Gastrocnemius medialis (tissue), 4 donors: ENCODE measurements at regions not wholly inside any gene's neighbourhood (a gene's known extent, or its start where the extent isn't known, plus 50 kb on each side); places are given as distances from the start of the nearest gene placed in this dataset.

Source experiments
- ATAC-seq, 2 donors: fragments of 150-250 bp; one replicate each; pipeline ENCODE4 v1.9.1; 2016
- DNase-seq, 2 donors: peaks; one replicate each; pipeline ENCODE4 v3.0.0-alpha.2; 2019
- H3K27ac ChIP-seq, 4 donors: fragments of 200-600 bp; sonication (generic); 1 replicate in 1 of 4; 2 replicates in 3 of 4; pipeline ENCODE4 v1.5.1; 2016 to 2018; ENCODE audit warnings: mild to moderate bottlenecking in 2 of 4, moderate library complexity in 1 of 4
- H3K27me3 ChIP-seq, 3 donors: fragments of 200-600 bp; sonication (generic) in 2 of 3; 1 replicate in 1 of 3; 2 replicates in 2 of 3; pipeline versions ENCODE4 v1.5.1 to v1.6.0; 2016 to 2019; ENCODE audit warnings: mild to moderate bottlenecking in 1 of 3, moderate library complexity in 1 of 3
- H3K36me3 ChIP-seq, 2 donors: fragments of 200-600 bp; sonication (generic) in 1 of 2; one replicate each; pipeline ENCODE4 v1.5.1; 2017 to 2018
- H3K4me1 ChIP-seq, 2 donors: fragments of 200-600 bp; sonication (generic) in 1 of 2; one replicate each; pipeline ENCODE4 v1.5.1; 2016 to 2017; ENCODE audit warnings: mild to moderate bottlenecking in 2 of 2
- H3K4me3 ChIP-seq, 4 donors: fragments of 200-600 bp; sonication (generic) in 3 of 4; 1 replicate in 1 of 4; 2 replicates in 3 of 4; pipeline ENCODE4 v1.5.1; 2016 to 2019; ENCODE audit warnings: mild to moderate bottlenecking in 2 of 4
- H3K9me3 ChIP-seq, 3 donors: fragments of 200-600 bp; sonication (generic) in 2 of 3; 1 replicate in 1 of 3; 2 replicates in 2 of 3; pipeline ENCODE4 v1.5.1; 2016 to 2019
- POLR2A ChIP-seq, 2 donors: fragments of 450-650 bp; IDR thresholded peaks; one replicate each; pipeline ENCODE4 v1.6.1; 2017; ENCODE audit warnings: antibody characterized with exemption in 2 of 2, mild to moderate bottlenecking in 2 of 2, moderate library complexity in 2 of 2
- in situ Hi-C, 4 donors: fragments of 200-750 bp; cut with MboI; loops; one replicate each; pipeline versions ENCODE4 v1.15.0 to v1.8.0; 2017; ENCODE audit warnings: low sequenced_read_pairs in 4 of 4
- intact Hi-C: fragments of 100-400 bp; cut with DNase I; formaldehyde crosslinking; loops from one replicate; pipeline ENCODE4 v1.15.1; 2023; ENCODE audit warnings: low total_unique reads
- TF ChIP-seq, protein P1 (sequence below), 5 experiments: fragments of 450-650 bp in 3 of 5; fragments of 200-600 bp in 2 of 5; sonication (generic) in 2 of 5; IDR thresholded peaks in 4 of 5; conservative IDR thresholded peaks in 1 of 5; 1 replicate in 4 of 5; 2 replicates in 1 of 5; pipeline ENCODE4 v1.5.1; 2016 to 2019; ENCODE audit warnings: antibody characterized with exemption in 5 of 5, mild to moderate bottlenecking in 3 of 5, moderate library complexity in 3 of 5

DNA sequence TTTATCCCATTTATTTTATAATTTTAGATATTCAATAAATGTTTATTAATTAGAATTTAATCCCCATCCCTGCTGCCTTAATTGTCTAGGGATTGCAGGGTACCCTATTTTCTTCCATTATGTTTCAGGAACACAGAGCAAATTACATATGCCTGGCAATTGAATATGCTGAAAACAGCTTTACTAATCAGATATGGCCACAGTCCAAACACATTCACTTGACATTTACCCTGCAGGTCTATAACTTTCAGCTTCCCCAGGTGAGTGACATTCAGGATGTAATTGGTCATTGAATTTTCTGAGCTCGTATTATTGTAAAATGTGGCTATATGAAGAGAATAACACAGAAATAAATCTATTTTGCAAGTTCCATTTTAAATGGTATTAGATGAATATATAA, 218.7 kb upstream of the NDST4 start:
- in situ Hi-C loops: no loop called here
- Histone ChIP-seq H3K36me3 (no peaks in the 10 kb centered on the region), H3K27me3 (no peaks in the 10 kb centered on the region), H3K9me3 (no peaks in the 10 kb centered on the region), H3K27ac (no peak overlapping the region), H3K4me3 (no peak overlapping the region), H3K4me1 (no peaks in the 10 kb centered on the region)
- ATAC-seq (no peak), DNase-seq (no peak)
- intact Hi-C loops: no loop called here
- TF ChIP-seq POLR2A (IDR thresholded peaks at IDR 0.05): no peak
- TF ChIP-seq, protein P1, sequence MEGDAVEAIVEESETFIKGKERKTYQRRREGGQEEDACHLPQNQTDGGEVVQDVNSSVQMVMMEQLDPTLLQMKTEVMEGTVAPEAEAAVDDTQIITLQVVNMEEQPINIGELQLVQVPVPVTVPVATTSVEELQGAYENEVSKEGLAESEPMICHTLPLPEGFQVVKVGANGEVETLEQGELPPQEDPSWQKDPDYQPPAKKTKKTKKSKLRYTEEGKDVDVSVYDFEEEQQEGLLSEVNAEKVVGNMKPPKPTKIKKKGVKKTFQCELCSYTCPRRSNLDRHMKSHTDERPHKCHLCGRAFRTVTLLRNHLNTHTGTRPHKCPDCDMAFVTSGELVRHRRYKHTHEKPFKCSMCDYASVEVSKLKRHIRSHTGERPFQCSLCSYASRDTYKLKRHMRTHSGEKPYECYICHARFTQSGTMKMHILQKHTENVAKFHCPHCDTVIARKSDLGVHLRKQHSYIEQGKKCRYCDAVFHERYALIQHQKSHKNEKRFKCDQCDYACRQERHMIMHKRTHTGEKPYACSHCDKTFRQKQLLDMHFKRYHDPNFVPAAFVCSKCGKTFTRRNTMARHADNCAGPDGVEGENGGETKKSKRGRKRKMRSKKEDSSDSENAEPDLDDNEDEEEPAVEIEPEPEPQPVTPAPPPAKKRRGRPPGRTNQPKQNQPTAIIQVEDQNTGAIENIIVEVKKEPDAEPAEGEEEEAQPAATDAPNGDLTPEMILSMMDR (IDR thresholded peaks at IDR 0.05 in 4 of 5, conservative IDR thresholded peaks at IDR 0.05 in 1 of 5): no peak

- in situ Hi-C loops (no loop called here), intact Hi-C loops (no loop called here)
- H3K4me3 ChIP-seq: no peak overlapping the region
- no peak overlapping the region for H3K27ac ChIP-seq
- no peaks in the 10 kb centered on the region for H3K36me3 ChIP-seq
- DNase-seq (no peak), ATAC-seq (no peak)
- H3K9me3 ChIP-seq: no peaks in the 10 kb centered on the region
- H3K27me3 ChIP-seq: no peaks in the 10 kb centered on the region
- H3K4me1 ChIP-seq: no peaks in the 10 kb centered on the region
- TF ChIP-seq POLR2A (IDR thresholded peaks at IDR 0.05): no peak
- TF ChIP-seq, protein P1 (IDR thresholded peaks at IDR 0.05 in 4 of 5, conservative IDR thresholded peaks at IDR 0.05 in 1 of 5): no peak
Measured at GRCh38 chr4:115331241-115331640, 217.8 kb upstream of the NDST4 start.

DNA sequence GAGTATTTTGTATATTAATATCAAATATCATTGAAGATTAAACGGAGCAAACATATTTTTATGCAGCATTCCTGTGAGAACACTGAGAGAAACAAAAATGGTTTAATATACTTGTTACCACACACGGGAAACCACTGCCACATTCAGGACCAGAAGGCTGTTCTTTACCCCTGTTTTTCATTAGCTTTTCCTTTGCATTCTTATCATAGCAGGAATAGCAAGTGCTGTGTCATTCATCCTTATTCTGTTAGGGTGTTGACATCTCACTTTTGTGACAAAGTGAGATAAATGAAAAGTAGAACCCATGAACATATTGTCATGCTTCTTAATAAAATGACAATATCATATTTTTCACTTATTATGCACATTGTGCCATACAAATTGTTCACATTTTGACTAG, 212.4 kb upstream of the NDST4 start:
- no peak overlapping the region for H3K4me3 ChIP-seq
- in situ Hi-C loops: no loop called here
- H3K4me1 ChIP-seq: no peaks in the 10 kb centered on the region
- DNase-seq: no peak
- H3K27me3 ChIP-seq: no peaks in the 10 kb centered on the region
- H3K9me3 ChIP-seq: no peaks in the 10 kb centered on the region
- no peak overlapping the region for H3K27ac ChIP-seq
- TF ChIP-seq POLR2A (IDR thresholded peaks at IDR 0.05): no peak
- TF ChIP-seq, protein P1 (IDR thresholded peaks at IDR 0.05 in 4 of 5, conservative IDR thresholded peaks at IDR 0.05 in 1 of 5): no peak
- no peak for ATAC-seq
- intact Hi-C loops: no loop called here
- no peaks in the 10 kb centered on the region for H3K36me3 ChIP-seq

DNA sequence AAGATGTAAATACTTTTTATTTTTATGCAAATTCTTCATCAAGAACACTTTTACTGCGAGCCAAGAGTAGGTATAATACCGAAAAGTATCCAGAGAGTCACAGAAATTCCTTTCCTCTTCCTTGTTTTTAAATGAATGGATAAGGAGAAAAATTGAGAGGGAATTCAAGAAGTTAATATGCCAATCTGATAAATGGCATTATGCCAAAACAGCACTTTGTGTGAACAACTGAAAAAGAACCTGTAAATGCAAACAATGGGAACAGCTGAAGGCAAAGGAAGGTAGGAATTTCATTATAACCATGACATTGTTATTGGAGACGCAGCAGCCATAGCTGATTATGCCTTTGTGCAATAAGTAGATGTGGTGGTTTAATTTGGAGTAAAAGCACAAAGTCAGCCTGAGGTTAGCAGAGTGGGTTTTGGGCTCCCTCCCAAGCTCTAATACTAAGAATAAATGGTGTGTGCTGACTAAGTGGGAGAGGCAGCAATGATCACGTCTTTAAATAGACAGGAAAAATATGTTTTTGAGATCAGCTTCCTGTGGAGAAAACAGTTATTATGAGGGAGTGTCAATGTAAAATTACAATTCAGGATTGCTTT, 209.8 kb upstream of the NDST4 start:
- in situ Hi-C loops: no loop called here

More for the DNA sequence above, 209.8 kb upstream of the NDST4 start:
- no peaks in the 10 kb centered on the region for H3K27me3 ChIP-seq
- no peak overlapping the region for H3K4me3 ChIP-seq
- intact Hi-C loops: no loop called here
- ATAC-seq (no peak), DNase-seq (no peak)
- H3K9me3 ChIP-seq: no peaks in the 10 kb centered on the region
- no peak for TF ChIP-seq POLR2A (IDR thresholded peaks at IDR 0.05)
- TF ChIP-seq, protein P1 (IDR thresholded peaks at IDR 0.05 in 4 of 5, conservative IDR thresholded peaks at IDR 0.05 in 1 of 5): no peak
- no peaks in the 10 kb centered on the region for H3K36me3 ChIP-seq
- no peak overlapping the region for H3K27ac ChIP-seq
- H3K4me1 ChIP-seq: no peaks in the 10 kb centered on the region
